Activated T-helper 2 cell treated with anti-CD3 and anti-CD28 coated beads, Interferon-gamma antibody, Interleukin-2, Interleukin-4, amounts not matched to agents 10 μg/mL and 5 μg/mL and 100 μg/mL, durations not matched to agents 14 hours and 24 hours and 36 hours (primary cell): ENCODE measurements at regions not wholly inside any gene's neighbourhood (a gene's known extent, or its start where the extent isn't known, plus 50 kb on each side); places are given as distances from the start of the nearest gene placed in this dataset.

Source experiments
- DNase-seq: peaks from one replicate; pipeline ENCODE4 v3.0.0; 2021; ENCODE audit warnings: low spot score
- H3K27ac Mint-ChIP-seq: one replicate; pipeline ENCODE4 v1.8.0; 2021; ENCODE audit warnings: mixed read lengths
- H3K27me3 Mint-ChIP-seq: one replicate; pipeline ENCODE4 v1.8.0; 2021; ENCODE audit warnings: low read depth, mixed read lengths
- H3K36me3 Mint-ChIP-seq: one replicate; pipeline ENCODE4 v1.8.0; 2021; ENCODE audit warnings: low read depth, mixed read lengths
- H3K4me1 Mint-ChIP-seq: one replicate; pipeline ENCODE4 v1.8.0; 2021; ENCODE audit warnings: low read depth, mixed read lengths
- H3K4me3 Mint-ChIP-seq: one replicate; pipeline ENCODE4 v1.8.0; 2021; ENCODE audit warnings: low read depth, mild to moderate bottlenecking, moderate library complexity, mixed read lengths
- H3K9me3 Mint-ChIP-seq: one replicate; pipeline ENCODE4 v1.8.0; 2021; ENCODE audit warnings: mixed read lengths
- intact Hi-C: fragments of 100-400 bp; cut with micrococcal nuclease; formaldehyde crosslinking; loops from one replicate; pipeline ENCODE4 v1.15.1; 2023

DNA sequence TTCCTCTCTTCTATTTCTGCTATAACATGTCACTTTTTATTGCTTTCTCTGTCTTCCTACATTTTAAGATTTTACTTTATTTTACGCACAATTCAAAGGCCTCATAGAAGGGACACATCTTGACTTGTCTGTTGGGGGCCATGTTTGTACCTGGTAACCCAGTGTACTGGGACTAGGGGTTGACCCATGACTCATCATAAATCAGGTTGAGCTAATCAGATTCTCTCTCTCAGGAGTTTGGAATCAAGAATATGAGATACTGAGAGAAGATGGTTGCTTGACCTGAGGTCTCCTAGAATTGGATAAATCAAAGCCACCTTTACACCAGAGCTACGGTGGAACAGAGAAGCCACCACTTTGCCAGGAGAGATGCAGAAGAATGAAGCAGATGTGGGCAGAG lies 153.0 kb downstream of the UXS1 start:
- intact Hi-C loops = no loop called here
- Mint-ChIP-seq H3K4me3 (no peak overlapping the region), H3K27ac (no peak overlapping the region), H3K4me1 (peaks cover 1% of the 10 kb centered on the region), H3K9me3 (no peaks in the 10 kb centered on the region), H3K27me3 (peaks cover 3% of the 10 kb centered on the region), H3K36me3 (no peaks in the 10 kb centered on the region)
- no peak for DNase-seq

DNA sequence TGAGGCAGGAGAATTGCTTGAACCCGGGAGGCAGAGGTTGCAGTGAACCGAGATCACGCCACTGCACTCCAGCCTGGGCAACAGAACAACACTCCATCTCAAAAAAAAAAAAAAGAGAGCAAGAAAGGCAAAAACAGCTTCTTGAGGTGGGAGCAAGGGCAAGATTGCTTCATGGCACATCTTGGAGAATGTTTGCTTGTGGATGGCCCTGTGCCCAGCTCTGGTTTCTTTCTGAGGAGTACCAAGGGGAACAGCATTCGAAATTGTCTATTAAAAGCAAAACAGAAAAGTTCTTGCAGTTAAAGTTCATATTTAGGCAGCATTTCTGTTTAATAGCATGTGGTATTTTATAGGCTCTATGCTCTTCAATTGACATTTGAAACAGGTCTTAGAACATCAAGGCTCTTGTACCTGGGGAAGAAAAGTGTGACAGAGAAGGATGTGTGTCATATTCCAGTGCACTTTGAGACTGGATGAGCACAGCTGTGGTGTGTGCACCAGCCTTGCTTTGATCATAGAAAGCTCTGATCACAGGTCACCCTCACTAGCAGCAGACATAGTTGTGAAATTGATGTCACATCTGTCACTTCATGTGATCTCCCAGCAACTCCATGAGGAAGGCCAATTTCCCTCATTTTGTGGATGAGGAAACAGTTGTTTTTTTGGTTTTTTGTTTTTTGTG lies 154.3 kb downstream of the UXS1 start:
- H3K27me3 Mint-ChIP-seq = peaks cover 5% of the 10 kb centered on the region
- no peak overlapping the region for H3K27ac Mint-ChIP-seq
- H3K9me3 Mint-ChIP-seq = no peaks in the 10 kb centered on the region
- no peak for DNase-seq
- peaks cover 1% of the 10 kb centered on the region for H3K4me1 Mint-ChIP-seq
- intact Hi-C loops = no loop called here
- H3K4me3 Mint-ChIP-seq = no peak overlapping the region
- H3K36me3 Mint-ChIP-seq = no peaks in the 10 kb centered on the region

DNA sequence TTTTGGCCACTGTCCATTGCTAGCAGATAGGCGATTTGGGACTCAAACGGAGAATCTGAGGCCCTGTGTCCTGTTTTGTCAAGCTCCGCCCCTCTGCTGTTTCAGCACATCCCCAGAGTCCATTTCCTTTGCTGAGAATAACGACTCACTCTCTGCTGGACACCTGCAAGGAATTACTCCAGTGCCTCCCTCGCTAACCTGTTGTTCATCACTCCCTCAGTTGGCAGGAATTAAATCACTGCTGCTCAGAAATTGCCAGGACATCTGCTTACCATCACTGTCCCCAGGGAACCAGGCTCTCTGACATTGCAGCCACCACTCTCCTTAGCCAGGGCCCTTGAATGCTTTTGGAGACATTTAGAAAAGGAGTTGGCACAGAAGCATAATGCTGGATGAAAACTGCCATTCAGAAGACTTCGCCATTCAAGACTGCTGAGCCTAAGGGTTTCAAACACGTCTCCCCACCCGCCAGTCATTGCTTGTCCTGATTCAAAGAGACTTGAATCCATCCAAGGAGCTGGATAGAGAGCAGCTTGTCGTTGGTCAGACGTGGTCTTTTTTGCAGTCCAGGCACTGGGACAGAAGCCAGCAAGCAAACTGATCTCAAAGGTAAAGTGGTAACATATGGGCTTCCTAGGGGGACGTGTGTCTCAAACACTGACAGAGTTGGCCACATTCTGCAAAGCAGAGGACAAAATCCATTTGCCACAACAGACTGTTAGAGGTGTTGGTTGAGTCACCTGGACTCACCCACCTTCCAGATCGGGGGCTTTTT lies 155.3 kb downstream of the UXS1 start:
- H3K27me3 Mint-ChIP-seq = peaks cover 5% of the 10 kb centered on the region
- no peaks in the 10 kb centered on the region for H3K36me3 Mint-ChIP-seq
- no peak overlapping the region for H3K4me3 Mint-ChIP-seq
- H3K4me1 Mint-ChIP-seq = peaks cover 1% of the 10 kb centered on the region
- intact Hi-C loops = no loop called here
- DNase-seq = no peak
- no peak overlapping the region for H3K27ac Mint-ChIP-seq
- no peaks in the 10 kb centered on the region for H3K9me3 Mint-ChIP-seq

DNA sequence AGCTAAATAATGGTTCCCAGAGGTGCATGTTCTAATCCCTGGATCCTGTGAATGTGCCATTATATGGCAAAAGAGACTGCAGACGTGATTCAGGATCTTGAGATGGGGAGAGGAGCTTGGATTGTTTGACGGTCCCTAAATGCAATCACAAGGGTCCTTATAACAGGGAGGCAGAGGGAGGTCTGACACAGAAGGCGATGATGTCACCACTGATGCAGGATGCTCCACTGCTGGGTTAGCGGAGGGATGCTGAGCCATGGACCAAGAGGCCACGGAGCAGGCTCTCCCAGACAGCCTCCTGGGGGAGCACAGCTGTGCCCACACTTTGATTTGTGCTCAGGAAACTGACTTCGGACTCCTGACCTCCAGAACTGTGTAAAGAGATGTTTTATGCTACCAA lies 156.2 kb downstream of the UXS1 start:
- Mint-ChIP-seq H3K27me3 (peaks cover 1% of the 10 kb centered on the region), H3K4me1 (peaks cover 1% of the 10 kb centered on the region), H3K4me3 (no peak overlapping the region), H3K27ac (no peak overlapping the region), H3K36me3 (no peaks in the 10 kb centered on the region), H3K9me3 (peaks cover 3% of the 10 kb centered on the region)
- DNase-seq = no peak
- intact Hi-C loops = no loop called here

DNA sequence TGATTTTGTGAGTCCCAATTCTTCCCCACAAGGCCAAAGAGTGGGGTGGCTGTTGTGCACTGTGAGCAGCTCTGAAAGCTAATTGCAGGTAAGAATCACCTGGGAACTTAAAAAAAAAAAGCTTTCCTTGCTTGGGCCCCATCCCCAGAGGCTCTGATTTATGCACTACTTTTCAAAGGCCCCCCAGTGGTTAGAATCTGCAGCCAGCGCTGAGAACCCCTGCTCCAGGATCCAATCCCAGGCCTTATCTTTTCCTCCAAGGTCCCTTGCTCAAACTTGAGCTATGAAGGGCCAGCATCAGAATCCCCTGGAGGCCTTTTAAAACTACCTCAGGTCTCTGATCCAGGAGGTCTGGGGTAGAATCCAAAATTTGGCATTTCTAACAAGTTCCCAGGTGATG lies 156.8 kb downstream of the UXS1 start:
- no peaks in the 10 kb centered on the region for H3K36me3 Mint-ChIP-seq
- peaks cover 1% of the 10 kb centered on the region for H3K4me1 Mint-ChIP-seq
- H3K27ac Mint-ChIP-seq = no peak overlapping the region
- peaks cover 6% of the 10 kb centered on the region for H3K9me3 Mint-ChIP-seq
- no peak for DNase-seq
- H3K4me3 Mint-ChIP-seq = no peak overlapping the region
- peaks cover 1% of the 10 kb centered on the region for H3K27me3 Mint-ChIP-seq
- intact Hi-C loops = no loop called here

DNA sequence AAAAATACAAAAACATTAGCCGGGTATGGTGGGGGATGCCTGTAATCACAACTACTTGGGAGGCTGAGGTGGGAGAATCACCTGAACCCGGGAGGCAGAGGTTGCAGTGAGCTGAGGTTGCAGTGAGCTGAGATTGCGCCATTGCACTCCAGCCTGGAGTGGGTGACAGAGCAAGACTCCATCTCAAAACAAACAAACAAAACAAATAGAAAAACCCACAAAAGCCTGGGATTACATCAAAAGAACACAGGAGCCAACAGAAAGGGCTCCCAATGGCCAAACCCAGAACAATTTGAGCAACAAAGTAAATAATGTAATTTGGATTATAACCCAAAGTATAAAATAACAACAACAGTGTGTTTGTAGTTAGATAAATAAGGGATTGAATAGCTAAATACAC lies 159.8 kb downstream of the UXS1 start:
- intact Hi-C loops = no loop called here
- Mint-ChIP-seq H3K9me3 (peaks cover 6% of the 10 kb centered on the region), H3K4me1 (peaks cover 7% of the 10 kb centered on the region), H3K27ac (no peak overlapping the region), H3K4me3 (no peak overlapping the region), H3K27me3 (peaks cover 1% of the 10 kb centered on the region), H3K36me3 (no peaks in the 10 kb centered on the region)
- no peak for DNase-seq

DNA sequence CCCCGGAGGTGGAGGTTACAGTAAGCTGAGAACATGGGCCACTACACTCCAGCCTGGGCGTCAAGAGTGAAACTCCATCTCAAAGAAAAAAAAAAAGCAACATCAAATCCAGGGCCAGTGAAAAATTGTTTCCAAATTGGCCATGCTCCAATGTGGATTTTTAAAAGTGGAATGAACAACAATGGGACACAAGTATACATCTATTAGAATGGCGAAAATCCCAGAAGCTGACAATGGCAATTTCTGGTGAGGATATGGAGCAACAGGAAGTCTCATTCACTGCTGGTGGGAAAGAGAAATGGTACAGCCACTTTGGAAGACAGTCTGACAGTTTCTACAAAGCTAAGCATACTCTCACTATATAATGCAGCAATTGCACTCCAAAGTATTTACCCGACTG lies 161.4 kb downstream of the UXS1 start:
- intact Hi-C loops = no loop called here
- peaks cover 10% of the 10 kb centered on the region for H3K4me1 Mint-ChIP-seq
- H3K36me3 Mint-ChIP-seq = no peaks in the 10 kb centered on the region
- peaks cover 1% of the 10 kb centered on the region for H3K27me3 Mint-ChIP-seq
- H3K4me3 Mint-ChIP-seq = no peak overlapping the region
- DNase-seq = no peak
- H3K27ac Mint-ChIP-seq = no peak overlapping the region
- peaks cover 6% of the 10 kb centered on the region for H3K9me3 Mint-ChIP-seq

DNA sequence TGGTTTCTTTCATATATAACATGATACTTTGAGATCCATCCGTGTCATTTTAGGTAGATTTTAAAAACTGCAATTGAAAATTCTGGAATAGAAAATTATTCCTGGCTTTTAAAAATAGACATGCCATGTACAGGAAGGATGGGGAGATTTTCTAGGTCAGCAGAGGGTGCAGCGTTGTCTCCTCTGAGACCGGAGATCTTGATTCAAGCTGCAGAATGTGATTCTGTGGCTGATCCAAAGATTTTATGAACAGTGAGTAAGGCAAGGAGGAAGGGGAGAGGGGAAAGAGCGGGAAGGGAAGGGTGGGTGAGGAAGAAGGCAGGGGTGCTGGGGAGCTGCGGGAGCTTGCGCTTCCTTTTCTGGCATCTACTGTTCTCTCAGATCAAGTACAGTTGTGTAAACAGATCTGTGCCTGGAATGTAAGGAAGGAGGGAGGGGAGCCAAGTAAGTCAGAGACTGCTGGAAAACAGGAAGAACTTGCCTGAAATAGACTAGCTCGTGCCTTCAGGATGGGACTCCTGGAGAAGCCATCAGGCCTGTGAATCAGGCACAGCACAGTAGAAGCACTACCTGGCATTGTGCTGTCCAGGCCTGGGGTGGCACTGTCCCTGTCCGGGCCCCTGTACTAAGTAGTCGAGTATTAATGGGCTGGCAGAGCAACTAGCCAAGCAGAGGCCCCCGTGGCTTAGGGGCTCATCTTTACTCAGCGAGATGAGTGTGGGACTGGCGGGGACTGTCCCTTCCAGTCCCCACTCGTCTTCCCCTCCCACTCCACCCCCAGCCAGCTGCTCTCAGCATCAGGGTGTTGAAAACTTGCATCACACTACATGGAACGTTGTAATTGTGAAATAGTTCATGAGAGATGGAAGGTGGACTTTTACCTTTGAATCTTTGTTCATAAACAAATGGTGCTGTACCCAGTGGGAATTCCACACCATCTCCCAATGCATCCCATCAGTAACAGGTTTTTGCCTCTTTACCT lies 163.5 kb downstream of the UXS1 start:
- Mint-ChIP-seq H3K27me3 (no peaks in the 10 kb centered on the region), H3K4me1 (peaks cover 10% of the 10 kb centered on the region), H3K4me3 (no peak overlapping the region), H3K36me3 (no peaks in the 10 kb centered on the region), H3K9me3 (peaks cover 6% of the 10 kb centered on the region), H3K27ac (no peak overlapping the region)
- no peak for DNase-seq
- intact Hi-C loops = no loop called here

DNA sequence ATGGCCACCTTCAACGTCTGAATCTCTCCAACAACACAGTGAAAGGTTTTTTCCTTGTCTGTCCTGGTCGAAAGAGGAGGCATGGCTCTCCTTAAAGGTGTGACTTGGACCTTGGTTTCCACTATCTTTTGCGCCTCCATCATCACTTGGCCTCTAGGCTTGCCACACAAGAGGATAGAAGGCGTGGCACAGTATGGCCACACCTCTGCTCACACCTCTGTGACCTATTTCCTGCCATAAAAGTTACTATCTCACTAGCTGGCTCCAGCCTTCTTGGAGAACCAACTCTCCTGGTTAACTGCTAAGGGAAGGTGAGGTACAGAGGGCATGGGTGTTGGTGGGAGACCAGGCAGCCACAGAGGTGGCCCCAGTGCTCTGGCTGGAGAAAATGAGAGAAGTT lies 165.9 kb downstream of the UXS1 start:
- intact Hi-C loops = no loop called here
- Mint-ChIP-seq H3K4me3 (no peak overlapping the region), H3K27ac (no peak overlapping the region), H3K36me3 (no peaks in the 10 kb centered on the region), H3K27me3 (no peaks in the 10 kb centered on the region), H3K9me3 (peaks cover 6% of the 10 kb centered on the region), H3K4me1 (peaks cover 10% of the 10 kb centered on the region)
- no peak for DNase-seq

DNA sequence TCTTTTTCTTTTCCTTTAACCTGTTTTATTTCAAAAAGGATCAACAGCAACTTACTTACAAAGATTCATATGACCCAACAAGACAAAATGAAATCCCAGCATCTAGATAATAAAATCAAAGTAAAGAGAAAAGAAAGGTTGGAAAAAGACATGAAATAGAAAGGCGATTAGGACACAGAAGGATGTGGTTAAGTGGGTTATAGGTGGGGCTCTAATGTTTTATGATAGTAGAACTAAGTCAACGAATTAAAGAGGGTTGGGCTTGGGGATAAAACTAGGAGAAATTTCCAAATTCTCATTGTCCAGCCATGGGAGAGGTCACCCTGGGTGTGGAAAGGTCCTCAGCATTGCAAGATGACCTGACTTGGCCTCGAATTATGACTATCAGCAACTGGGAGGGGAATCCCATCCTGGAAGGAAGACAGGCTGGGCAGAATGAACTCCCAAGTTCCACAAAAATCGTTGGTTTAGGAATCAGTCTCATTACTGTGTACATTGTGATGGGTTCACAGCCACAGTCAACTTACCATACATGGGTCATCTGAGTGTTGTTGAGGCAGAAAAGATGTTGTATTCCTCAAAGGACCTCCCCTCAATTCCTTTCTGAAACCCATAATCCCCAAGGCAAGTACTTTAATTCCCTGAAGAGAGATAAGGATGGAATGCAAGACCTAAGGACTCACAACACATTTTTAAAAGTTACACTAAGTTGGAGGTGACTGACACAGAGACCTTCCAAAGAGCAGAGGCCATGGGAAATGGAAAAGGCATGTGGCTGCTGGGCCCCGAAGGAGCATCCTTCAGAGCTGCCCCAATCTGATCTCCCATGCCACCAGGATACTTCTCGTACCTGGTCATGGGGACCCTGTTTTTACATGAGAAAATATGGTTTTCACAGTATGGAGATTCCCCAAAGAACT lies 167.6 kb downstream of the UXS1 start:
- no peaks in the 10 kb centered on the region for H3K27me3 Mint-ChIP-seq
- no peak for DNase-seq
- H3K36me3 Mint-ChIP-seq = no peaks in the 10 kb centered on the region
- no peak overlapping the region for H3K27ac Mint-ChIP-seq
- no peak overlapping the region for H3K4me3 Mint-ChIP-seq
- H3K9me3 Mint-ChIP-seq = no peaks in the 10 kb centered on the region
- intact Hi-C loops = no loop called here
- peaks cover 10% of the 10 kb centered on the region for H3K4me1 Mint-ChIP-seq

DNA sequence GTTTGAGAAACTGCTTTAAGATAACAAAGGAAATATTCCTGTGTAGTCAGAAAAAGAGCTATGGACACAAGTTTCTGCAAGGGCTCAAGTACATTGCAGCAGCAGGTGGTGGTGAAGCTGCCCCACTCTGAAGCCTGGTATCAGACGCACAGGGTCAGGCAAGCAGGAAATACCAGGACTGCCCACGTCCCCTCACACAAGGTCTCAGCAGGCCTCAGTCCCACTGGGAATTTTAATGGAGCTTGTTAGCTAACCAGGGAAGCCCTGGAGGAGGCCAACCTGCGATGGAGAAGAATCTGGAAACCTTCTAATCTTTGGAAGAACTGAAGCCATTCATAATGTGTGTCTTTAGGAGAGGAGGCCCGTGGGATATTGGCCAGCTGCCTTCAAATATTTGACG lies 168.3 kb downstream of the UXS1 start:
- intact Hi-C loops = no loop called here
- Mint-ChIP-seq H3K27ac (no peak overlapping the region), H3K4me1 (peaks cover 10% of the 10 kb centered on the region), H3K9me3 (no peaks in the 10 kb centered on the region), H3K4me3 (no peak overlapping the region), H3K36me3 (no peaks in the 10 kb centered on the region), H3K27me3 (no peaks in the 10 kb centered on the region)
- no peak for DNase-seq

DNA sequence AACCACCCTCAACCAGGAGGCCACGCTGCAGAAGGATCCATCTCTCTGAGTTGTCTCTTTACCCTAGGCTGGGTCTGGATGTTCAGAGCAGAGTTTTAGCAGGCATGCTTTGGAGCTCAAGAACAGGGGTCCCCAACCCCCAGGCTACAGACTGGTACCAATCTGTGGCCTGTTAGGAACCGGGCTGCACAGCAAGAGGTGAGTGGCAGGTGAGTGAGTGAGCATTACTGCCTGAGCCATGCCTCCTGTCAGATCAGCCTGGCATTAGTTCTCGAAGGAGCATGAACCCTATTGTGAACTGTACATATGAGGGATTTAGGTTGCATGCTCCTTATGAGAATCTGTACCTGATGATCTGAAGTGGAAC lies 172.5 kb downstream of the UXS1 start:
- peaks cover 6% of the 10 kb centered on the region for H3K4me1 Mint-ChIP-seq
- no peaks in the 10 kb centered on the region for H3K9me3 Mint-ChIP-seq
- no peak overlapping the region for H3K27ac Mint-ChIP-seq
- no peak for DNase-seq
- no peak overlapping the region for H3K4me3 Mint-ChIP-seq
- no peaks in the 10 kb centered on the region for H3K36me3 Mint-ChIP-seq
- no peaks in the 10 kb centered on the region for H3K27me3 Mint-ChIP-seq
- intact Hi-C loops = no loop called here
